Astrocyte of the hippocampus (primary cell): ENCODE measurements at regions not wholly inside any gene's neighbourhood (a gene's known extent, or its start where the extent isn't known, plus 50 kb on each side); places are given as distances from the start of the nearest gene placed in this dataset.

Experiments
- DNase-seq: peaks from one replicate; pipeline ENCODE4 v3.0.0; 2011; ENCODE audit warnings: low read depth, low spot score

DNA sequence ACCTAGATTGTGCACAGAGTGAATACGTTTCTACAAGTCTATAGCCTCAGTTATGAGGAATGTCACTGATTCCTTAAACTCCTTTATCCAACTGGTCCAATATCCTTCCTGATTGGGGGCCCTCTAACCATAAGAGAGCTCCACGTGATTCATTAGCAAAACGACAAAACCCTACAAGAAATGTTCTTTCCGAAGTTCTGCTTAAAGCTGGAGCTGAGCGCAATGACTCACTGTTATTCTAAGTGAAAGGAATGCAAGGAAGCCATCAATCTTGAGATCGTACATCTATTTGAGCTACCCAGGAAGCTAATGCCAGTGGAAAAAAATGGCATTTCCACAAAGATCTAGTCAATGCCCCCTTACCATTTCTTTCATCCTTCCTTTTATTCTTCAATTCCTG, 354.9 kb upstream of the CDH20 start:
- DNase-seq, result peak; percentile 92

DNA sequence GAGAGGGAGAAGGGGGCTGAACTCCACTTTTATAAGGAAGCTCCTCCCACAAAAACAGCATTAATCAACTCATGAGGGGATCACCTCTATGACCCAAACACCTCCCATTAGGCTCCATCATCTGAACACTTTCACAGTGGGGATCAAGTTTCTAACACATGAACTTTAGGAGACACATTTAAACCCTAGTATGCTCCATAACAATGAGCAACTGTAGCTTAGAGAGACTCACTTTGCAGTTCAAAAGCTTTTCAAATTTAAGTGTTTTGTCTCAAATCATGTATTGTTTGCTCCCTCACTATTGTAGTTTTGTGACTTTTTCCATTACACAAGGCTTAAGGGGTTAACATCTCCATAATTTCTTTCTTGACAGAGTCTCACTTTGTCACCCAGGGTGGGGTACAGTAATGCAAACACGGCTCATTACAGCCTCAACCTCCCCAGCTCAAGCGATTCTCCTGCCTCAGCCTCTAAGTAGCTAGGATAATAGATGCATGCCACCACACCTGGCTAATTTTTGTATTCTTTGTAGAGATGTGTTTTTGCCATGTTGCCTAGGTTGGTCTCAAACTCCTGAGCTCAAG, 352.7 kb upstream of the CDH20 start:
- no peak for DNase-seq

DNA sequence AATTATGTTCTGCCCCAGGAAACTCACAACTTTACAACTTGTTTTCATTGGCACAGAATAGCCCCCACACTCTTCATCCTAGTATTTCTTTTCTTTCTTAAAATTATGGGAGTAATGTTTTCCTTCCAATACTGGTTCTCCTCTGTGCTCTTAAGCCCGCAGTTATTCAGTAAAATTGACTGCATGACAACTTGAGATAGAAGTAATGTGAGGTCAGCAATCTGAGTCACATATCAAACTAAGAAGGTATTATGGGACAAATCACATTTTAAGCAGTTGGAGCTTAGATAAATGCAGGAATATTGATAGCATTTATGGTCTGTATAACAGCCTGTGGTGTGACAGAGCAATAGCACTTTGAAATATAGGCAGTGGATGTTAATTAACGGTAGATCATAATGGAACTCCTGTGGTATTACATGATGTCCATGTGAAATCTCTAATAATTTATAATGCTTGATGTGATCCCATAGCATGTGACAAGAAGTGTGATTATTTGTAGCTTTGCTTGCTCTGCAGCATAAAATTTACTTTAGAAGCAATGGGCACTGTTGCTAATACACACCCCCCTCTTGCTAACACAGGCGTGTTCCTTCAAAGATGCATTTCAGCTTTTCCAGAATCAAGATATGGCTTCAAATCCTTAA, 351.4 kb upstream of the CDH20 start:
- DNase-seq, result peak; percentile 41

DNA sequence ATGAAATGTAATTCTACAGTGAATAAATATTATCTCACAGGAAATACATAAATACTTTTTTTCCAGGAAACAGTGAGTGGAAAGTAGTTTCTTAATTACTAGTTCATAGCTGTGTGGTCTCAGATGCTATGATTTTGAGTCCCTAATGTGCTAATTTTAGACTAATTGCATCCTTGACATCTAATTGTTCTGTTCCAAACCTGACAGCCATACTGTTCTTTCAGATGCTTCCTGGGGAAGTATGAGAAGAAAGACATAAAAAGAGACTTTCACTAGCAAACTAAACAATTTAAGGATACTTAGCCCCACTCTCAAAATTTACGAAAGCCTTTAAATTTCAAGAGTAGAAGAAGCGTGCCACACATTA, 350.9 kb upstream of the CDH20 start:
- DNase-seq, result no peak

DNA sequence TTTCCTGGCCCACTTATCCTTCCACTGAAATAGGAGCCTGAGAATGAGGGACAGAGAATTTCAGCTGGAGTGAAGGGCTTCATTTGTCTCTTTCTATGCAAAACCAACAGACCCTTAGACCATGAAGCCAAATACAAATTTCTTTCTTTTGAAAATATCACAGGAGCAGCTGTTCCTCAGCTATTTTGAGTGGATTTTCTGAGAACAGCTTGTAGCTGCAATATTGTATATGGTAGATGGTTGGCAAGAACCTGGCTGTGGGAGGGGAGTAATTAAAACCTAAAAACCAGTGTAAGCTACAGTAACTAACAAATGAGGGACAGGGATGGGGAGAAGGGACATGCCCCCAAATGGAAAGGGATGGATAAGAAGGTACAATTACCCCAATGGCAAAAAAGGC, 350.3 kb upstream of the CDH20 start:
- no peak for DNase-seq

DNA sequence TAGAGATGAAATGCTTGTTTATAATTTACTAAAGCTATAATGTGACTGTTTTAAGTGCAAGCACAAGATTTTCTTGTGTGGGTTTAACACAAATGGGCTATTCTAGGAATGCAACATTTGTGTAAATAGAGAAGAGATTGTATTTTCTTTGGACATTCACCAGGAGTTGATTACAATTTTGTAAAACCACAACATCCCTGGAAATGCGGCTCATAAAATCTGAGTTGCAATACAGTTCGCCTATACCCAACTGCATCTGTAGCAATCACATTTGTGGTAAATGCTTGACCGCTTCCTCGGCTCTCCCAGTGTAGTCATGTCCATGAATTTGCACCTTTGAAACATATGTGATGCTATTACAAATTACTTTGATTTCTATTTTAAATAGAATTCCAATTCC, 348.7 kb upstream of the CDH20 start:
- peak; percentile 88 for DNase-seq

DNA sequence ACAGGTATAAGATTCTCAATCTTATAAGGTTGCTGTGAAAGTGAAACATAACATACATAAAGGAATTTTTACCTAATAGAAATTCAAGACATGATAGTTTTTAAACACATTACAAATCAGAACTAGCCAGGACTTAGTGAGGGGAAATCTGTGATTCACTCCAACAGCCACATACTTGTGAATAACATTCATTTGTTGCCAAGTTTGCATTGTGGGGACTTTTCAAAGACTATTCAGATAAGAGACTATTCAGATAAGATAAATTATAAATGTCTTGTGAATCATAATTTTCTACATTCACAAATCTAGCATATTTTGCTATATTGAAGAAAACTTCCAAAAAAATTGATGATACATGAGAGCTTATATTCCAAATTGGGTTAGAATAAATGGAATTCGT, 345.3 kb upstream of the CDH20 start:
- DNase-seq, result peak; percentile 43

DNA sequence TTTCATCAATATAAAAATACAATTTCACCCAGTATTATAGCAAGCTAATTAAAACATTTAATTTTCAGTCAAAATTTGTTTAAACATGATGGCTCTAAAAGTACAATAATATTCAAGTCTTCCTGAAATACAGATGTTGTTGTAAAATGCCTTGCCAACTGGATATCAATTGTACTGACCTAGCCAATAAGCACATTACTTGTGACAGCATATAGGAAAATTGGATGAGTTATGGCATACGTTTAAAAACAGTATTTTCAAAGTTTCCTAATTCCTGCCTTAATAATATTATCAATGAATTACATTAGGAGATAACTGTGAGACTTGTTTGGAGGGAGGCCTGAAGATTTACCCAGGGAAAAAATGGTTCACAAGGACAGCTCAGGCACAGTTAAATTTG, 336.9 kb upstream of the CDH20 start:
- DNase-seq, result no peak

DNA sequence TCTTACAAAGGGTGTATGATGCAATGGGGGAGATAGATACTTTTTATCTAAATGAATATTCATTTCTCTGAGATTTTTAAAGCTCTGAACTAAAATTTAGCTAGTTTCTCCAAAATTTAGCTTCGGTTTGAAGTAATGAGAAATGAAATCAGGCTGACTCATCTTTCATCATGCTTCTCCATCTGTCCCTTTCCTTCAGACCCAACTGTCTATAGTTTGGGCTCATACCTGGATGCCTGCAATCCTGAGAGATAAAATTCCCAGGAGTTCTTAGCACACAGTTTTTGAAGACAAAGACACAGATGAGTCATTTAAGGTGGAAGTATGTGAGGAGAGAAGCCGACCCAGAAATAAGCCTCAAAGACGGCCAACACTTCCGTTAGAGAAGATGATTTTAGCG, 336.4 kb upstream of the CDH20 start:
- no peak for DNase-seq

DNA sequence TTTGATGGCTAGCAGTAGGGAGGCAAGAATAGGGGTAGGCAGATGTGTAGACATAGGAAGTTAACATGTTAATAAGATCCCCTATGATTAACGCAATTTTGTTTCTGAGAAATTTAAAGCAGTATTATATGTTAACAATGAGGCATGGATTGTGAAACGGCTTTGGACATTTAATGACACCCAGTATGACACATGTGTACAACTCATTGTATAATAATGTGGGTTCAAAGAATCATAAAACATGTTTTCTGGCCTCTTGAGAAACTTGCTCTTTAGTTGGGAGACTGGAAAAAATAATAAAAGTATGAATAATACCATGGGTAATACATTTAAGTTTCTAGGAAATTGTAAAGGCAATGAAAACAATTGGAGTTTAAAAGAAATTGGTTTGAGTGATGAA, 332.1 kb upstream of the CDH20 start:
- no peak for DNase-seq

DNA sequence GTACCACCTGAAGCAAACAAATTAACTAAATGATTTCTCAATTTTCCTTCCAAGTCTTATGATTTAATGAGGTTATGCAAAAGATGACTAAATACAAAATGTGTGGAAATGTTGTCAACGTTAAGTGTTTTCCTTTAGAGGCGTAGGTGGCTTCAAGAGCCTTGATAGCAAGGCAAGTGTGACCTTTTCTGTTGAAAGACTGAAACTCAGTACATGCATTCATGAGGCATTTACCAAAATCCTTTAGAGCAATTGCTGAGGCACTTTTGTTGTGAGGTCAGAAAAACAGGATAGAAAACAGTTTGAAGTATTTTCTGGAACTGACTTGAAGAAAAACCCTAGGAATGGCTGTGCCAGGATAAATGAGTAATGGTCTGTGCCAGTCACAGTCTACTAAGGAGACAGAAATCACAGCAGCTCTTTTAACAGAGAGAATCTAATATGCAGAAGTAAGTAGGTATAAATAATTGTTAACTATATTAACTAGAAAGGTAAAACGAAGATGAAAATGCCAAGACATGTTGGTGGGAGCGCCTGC, 326.5 kb upstream of the CDH20 start:
- no peak for DNase-seq

DNA sequence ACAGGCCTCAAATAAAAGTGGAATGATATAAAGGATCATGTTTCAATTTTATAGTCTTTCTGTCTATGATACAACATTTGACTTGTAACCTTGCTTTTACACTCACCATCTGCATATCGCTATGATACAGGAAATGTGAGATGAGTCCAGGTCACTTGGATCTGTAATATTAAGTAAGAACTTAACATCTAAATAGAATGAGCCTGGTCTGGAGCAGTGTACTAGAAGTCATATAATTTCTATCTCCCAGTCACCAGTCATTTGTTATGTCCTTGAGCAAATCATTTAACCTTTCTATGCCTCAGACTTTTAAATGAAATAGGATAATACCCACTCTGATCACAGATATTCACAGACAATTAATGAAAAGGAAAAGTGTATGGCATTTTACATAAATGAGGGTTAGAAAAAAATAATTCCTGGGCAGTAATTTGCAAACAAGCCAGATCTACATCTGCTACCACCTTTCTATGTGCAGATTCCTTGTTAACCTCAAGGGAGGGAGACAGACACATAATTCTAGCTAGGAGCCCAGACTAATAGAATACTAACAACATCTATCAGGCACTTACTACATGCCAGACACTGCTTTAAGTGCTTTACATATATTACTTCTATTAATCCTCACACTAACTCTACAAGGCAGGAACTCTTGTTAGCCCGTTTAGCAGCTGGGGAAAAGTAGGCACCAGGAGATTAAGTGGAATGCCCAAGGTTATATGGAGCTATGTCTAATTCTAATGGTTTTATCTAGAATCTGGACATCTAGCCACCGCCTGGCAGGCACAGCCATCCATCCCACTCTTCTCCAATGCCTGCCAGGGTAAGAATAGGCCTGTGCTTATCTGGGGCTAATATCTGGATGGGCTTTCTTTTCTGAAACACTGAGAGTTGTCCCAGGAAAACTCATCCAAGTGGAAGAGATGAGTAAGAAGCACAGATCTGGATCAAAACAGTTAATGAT, 313.6 kb upstream of the CDH20 start:
- DNase-seq, result no peak

DNA sequence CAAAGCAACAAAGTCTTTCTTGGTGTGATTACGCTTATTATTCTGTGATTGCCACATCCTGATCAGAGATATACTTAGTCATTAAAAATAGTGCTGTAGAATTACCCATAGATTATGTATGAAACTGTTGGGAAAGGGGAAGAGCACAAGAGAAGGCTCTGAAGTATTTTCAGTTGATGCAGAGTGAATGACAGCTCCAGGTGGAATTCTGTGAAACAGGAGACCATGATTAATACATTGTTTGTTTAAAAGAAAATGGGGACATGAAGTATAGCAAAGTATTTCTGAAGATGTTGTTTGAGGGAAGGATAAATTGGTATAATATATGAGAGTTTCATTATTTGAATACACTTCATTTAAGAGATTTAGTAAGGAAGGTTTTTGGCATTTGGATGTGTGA, 307.6 kb upstream of the CDH20 start:
- no peak for DNase-seq

DNA sequence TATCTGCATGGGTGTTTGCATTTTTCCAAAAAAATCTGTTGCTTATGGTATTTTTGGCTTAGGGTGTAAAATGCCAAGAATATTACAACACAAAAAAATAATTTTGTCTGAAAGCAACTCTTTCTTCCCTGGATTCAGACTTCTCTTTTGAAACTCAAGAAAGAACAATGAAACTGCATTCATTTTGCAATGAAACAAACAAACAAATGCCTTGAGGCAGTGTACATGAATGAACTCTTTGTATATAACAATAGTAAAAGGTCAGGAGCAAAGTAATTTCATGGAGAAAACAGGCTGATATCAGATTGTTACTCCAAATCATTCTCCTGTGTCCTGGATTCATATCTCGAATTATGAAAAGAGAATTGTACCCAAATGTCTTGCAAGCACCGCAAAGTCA, 301.6 kb upstream of the CDH20 start:
- no peak for DNase-seq

DNA sequence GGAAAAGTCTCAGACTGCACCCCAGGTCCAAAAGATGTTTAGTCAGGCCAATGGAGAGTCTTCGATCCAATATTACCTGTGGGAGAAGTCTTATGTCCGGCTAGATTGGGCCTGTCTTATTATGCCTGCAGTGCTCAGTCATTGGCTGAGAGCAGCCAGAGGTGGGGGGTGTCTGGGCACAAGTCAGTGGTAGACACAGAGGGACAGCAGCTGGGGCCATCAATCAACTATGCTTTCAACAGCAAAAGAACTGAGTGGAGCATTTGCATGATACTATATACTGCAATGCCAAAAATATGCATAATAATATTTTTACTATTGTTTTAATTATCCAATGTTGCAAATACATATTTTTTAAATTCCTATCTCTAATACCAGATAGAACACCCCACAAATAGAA, 298.6 kb upstream of the CDH20 start:
- no peak for DNase-seq

DNA sequence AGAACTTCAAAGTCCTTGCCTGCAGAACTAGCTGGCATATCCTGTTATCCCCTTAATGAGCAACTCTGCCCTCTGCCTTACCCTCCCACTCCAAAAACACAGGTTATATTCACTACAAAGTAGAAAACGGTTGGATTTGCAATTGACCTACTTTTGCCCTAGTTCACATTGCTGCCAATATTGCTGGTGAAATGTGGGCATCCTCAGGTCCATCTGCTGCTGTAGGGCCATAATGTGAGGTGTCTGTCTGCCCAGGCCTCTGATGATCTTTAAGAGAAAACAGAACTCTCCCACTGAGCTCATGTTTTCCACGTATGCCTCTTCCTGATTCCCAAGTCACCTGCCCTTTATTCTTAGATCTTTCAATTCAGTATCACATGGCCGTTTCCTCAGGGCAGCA, 294.0 kb upstream of the CDH20 start:
- DNase-seq, result no peak

DNA sequence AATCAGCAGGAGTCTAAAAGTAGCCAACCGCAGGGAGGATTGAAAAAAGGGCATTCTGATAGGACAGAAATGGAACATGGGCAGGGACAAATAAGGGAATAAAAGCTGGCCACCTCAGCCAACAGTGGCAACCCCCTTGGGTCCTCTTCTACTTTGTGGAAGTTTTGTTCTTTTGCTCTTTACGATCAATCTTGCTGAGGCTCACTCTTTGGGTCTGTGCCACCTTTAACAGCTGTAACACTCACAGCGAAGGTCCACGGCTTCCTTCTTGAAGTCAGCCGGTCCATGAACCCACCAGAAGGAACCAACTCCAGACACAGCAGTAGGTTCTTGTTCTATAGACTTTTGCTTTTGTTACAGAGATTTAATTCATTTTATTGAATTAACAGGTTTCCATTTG, 285.4 kb upstream of the CDH20 start:
- DNase-seq, result no peak

DNA sequence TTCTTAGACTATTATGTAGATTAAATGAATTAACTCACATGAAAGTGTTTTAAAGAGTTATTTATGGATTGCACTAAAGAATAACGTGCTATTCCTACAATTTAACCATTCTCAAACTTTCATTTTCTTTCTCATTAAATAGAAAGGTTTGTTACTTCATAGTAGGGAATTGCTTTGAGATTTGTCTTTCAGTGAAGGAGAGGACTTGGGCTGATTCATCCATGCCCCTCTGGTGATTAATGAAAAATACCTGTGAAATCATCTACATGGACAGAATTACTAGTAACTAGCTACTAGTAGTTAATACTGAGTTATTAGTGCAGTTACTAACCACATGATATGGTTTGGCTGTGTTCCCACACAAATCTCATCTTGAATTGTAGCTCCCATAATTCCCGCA, 275.8 kb upstream of the CDH20 start:
- no peak for DNase-seq

DNA sequence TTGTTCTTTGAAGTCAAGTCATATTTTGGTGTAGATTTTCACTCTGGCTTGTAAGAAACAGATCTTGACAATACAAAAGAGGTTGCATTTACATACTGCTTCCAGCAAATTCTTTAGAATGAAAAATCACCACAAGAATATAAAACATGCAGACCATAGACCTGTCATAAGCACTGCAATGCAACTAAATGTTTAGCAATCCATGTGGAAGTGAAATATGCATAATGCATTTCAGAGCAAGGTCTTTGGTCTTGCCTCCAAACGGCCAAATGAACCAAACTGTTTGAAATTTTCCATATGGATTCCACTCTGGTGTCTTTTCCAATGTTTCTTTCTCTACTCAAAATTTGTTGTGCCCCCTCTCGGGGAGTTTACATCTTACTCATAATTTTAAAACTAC, 271.0 kb upstream of the CDH20 start:
- no peak for DNase-seq

DNA sequence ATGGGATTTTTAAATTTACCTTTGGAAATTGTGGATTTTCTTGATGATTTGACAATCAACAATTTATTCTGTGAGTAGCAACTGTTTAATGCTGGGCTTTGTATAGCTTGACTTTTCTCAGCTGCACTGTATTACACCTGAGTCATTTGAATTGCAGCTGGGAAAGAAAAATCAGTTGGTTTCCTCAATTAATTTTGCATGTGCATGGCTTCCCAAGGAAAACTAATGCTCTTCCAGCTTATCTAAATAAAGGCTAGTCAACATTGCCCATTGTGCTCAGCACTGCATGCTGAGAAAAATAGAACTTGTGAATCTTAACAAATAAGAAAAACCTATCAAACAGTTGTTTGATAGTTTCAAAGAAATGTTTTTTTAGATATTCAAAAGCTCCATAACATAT, 268.3 kb upstream of the CDH20 start:
- no peak for DNase-seq

DNA sequence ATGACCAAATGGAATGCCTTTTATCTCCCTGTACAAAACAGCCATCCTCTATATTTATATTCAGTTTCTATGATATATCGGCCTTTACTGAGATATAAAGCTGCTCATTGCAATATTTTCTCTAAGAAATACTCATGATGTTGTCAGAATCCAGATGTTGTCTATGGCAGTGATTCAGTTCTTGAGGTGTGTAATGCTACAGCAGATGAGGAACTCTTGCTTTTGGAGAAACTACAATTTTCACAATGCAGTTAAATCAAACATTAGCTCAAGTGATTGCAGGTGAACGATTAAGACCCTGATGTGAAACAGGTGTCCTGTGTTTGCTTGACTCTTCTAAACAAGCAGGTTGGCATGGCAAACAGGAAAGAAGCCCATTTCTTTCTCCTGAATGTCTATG, 256.2 kb upstream of the CDH20 start:
- no peak for DNase-seq

DNA sequence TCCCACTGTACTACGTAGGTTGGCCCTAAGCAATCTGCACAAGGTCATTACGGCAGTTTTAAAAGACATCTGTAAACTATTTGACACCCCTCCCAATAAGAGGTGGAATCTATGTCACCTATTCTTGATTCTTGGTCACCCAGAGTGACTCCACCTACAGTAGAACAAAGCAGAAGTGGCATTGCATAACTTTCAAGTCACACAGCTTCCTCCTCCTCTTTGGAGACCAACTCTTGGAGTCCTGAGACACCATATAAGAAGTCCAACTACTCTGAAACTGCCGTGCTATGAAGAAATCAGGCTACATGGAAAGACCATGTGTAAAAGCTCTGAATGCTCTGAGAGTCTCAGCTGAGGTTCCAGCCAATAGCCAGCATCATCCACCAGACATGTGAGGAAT, 253.5 kb upstream of the CDH20 start:
- no peak for DNase-seq
